ENCODE measurements at regions not wholly inside any gene's neighbourhood (a gene's known extent, or its start where the extent isn't known, plus 50 kb on each side); places are given as distances from the start of the nearest gene placed in this dataset.

GRCh38 chr6:137313211-137313610, 94.0 kb upstream of the IFNGR1 start:
- FAIRE-seq: no peak
- Histone ChIP-seq H3K27me3 (ENCODE audit: control insufficient read depth, insufficient read depth, low read length) (no peaks in the 10 kb centered on the region), H3K4me3 (ENCODE audit: low read depth, low read length) (no peak overlapping the region), H3K36me3 (ENCODE audit: control insufficient read depth, insufficient read depth, low read length) (no peaks in the 10 kb centered on the region)
- no peak for DNase-seq (ENCODE audit: low read depth)
- no peak for TF ChIP-seq CTCF (IDR thresholded peaks at IDR 0.05; ENCODE audit: insufficient read depth, low read length, severe bottlenecking)

GRCh38 chr6:137311940-137312339, 92.8 kb upstream of the IFNGR1 start:
- FAIRE-seq (no peak), DNase-seq (ENCODE audit: low read depth) (no peak)
- Histone ChIP-seq H3K4me3 (ENCODE audit: low read depth, low read length) (no peak overlapping the region), H3K36me3 (ENCODE audit: control insufficient read depth, insufficient read depth, low read length) (no peaks in the 10 kb centered on the region), H3K27me3 (ENCODE audit: control insufficient read depth, insufficient read depth, low read length) (no peaks in the 10 kb centered on the region)
- no peak for TF ChIP-seq CTCF (IDR thresholded peaks at IDR 0.05; ENCODE audit: insufficient read depth, low read length, severe bottlenecking)

GRCh38 chr6:137309078-137309762, 90.0 kb upstream of the IFNGR1 start:
- H3K36me3 ChIP-seq (ENCODE audit: control insufficient read depth, insufficient read depth, low read length): no peaks in the 10 kb centered on the region
- no peak overlapping the region for H3K4me3 ChIP-seq (ENCODE audit: low read depth, low read length)
- DNase-seq (ENCODE audit: low read depth): peak; percentile 91
- TF ChIP-seq CTCF (IDR thresholded peaks at IDR 0.05; ENCODE audit: insufficient read depth, low read length, severe bottlenecking): no peak
- no peaks in the 10 kb centered on the region for H3K27me3 ChIP-seq (ENCODE audit: control insufficient read depth, insufficient read depth, low read length)
- peak; percentile 86 for FAIRE-seq

GRCh38 chr6:137307163-137307854, 88.1 kb upstream of the IFNGR1 start:
- no peaks in the 10 kb centered on the region for H3K36me3 ChIP-seq (ENCODE audit: control insufficient read depth, insufficient read depth, low read length)
- H3K4me3 ChIP-seq (ENCODE audit: low read depth, low read length): no peak overlapping the region
- FAIRE-seq (no peak), DNase-seq (ENCODE audit: low read depth) (no peak)
- TF ChIP-seq CTCF (IDR thresholded peaks at IDR 0.05; ENCODE audit: insufficient read depth, low read length, severe bottlenecking): no peak
- H3K27me3 ChIP-seq (ENCODE audit: control insufficient read depth, insufficient read depth, low read length): no peaks in the 10 kb centered on the region

GRCh38 chr6:137305691-137306090, 86.5 kb upstream of the IFNGR1 start:
- H3K4me3 ChIP-seq (ENCODE audit: low read depth, low read length): no peak overlapping the region
- DNase-seq (ENCODE audit: low read depth) (no peak), FAIRE-seq (no peak)
- TF ChIP-seq CTCF (IDR thresholded peaks at IDR 0.05; ENCODE audit: insufficient read depth, low read length, severe bottlenecking): no peak
- H3K27me3 ChIP-seq (ENCODE audit: control insufficient read depth, insufficient read depth, low read length): no peaks in the 10 kb centered on the region
- no peaks in the 10 kb centered on the region for H3K36me3 ChIP-seq (ENCODE audit: control insufficient read depth, insufficient read depth, low read length)

All from bronchial epithelial cell (primary cell).